NCI-H2196 treated with DMSO at 0.1 percent for 48 hours (cell line): ENCODE measurements at regions not wholly inside any gene's neighbourhood (a gene's known extent, or its start where the extent isn't known, plus 50 kb on each side); places are given as distances from the start of the nearest gene placed in this dataset.
"Not testable (repeated sequence)": the region's sequence is repeated elsewhere in the genome, so short reads cannot be mapped to it uniquely, and the experiment has no call there.

ENCODE experiments used
- DNase-seq: peaks from one replicate; lab custom pipeline; 2025; ENCODE audit not compliant: unreplicated experiment; lab: John Stamatoyannopoulos, UW

- no peak for DNase-seq
Observed at GRCh38 chr2:194087089-194087958, 1569.7 kb upstream of the SLC39A10 start.

GRCh38 chr2:194086129-194086528, 1570.9 kb upstream of the SLC39A10 start:
- DNase-seq, result no peak

GRCh38 chr2:194079989-194080388, 1577.0 kb upstream of the SLC39A10 start:
- no peak for DNase-seq

- no peak for DNase-seq
Observed at GRCh38 chr2:194077366-194077765, 1579.7 kb upstream of the SLC39A10 start.

GRCh38 chr2:194062401-194062800, 1594.6 kb upstream of the SLC39A10 start:
- DNase-seq, result no peak

- no peak for DNase-seq
Observed at GRCh38 chr2:194060269-194060668, 1596.8 kb upstream of the SLC39A10 start.

GRCh38 chr2:194054313-194054712, 1602.7 kb upstream of the SLC39A10 start:
- DNase-seq, result no peak

GRCh38 chr2:194044321-194044720, 1612.7 kb upstream of the SLC39A10 start:
- DNase-seq, result no peak

- not testable (repeated sequence) for DNase-seq
Observed at GRCh38 chr2:194021130-194021529, 1635.9 kb upstream of the SLC39A10 start.

GRCh38 chr2:194020155-194020554, 1636.9 kb upstream of the SLC39A10 start:
- no peak for DNase-seq

- no peak for DNase-seq
Observed at GRCh38 chr2:194015751-194016150, 1641.3 kb upstream of the SLC39A10 start.

- no peak for DNase-seq
Observed at GRCh38 chr2:194014639-194015038, 1642.4 kb upstream of the SLC39A10 start.

GRCh38 chr2:194004590-194005206, 1652.3 kb upstream of the SLC39A10 start:
- DNase-seq, result no peak

- DNase-seq, result no peak
Observed at GRCh38 chr2:194003911-194004310, 1653.1 kb upstream of the SLC39A10 start.

- DNase-seq, result no peak
Observed at GRCh38 chr2:194002699-194003368, 1654.2 kb upstream of the SLC39A10 start.

- DNase-seq, result no peak
Observed at GRCh38 chr2:193990868-193991267, 1666.2 kb upstream of the SLC39A10 start.

- no peak for DNase-seq
Observed at GRCh38 chr2:193989645-193990044, 1667.4 kb upstream of the SLC39A10 start.

- DNase-seq, result no peak
Observed at GRCh38 chr2:193988784-193989183, 1668.2 kb upstream of the SLC39A10 start.

GRCh38 chr2:193985272-193985671, 1671.8 kb upstream of the SLC39A10 start:
- no peak for DNase-seq

- DNase-seq, result no peak
Observed at GRCh38 chr2:193980599-193980998, 1676.4 kb upstream of the SLC39A10 start.

GRCh38 chr2:193973781-193974180, 1683.2 kb upstream of the SLC39A10 start:
- no peak for DNase-seq

- DNase-seq, result no peak
Observed at GRCh38 chr2:193966590-193966989, 1690.4 kb upstream of the SLC39A10 start.
